ENCODE measurements at regions not wholly inside any gene's neighbourhood (a gene's known extent, or its start where the extent isn't known, plus 50 kb on each side); places are given as distances from the start of the nearest gene placed in this dataset.
"Not testable (repeated sequence)": the region's sequence is repeated elsewhere in the genome, so short reads cannot be mapped to it uniquely, and the experiment has no call there.

DNA sequence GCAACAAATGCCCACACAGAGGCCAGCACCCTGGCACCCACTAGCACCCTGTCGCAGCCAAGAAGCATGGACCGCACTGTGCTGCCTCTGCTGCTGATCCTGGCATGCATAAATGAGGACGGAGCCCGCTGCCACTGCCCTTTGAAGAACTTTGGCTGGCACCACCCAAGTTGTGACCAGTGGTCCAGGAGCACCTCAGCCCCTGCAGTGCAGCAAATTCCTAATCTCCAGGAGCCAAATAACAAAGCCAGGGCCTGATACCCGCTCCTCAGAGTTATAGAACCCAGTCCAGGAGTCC, 807.2 kb downstream of the GLUD2 start:
- no peak for DNase-seq (ENCODE audit: low spot score)

GRCh38 chrX:121858867-121859647, 811.6 kb downstream of the GLUD2 start:
- no peak for DNase-seq (ENCODE audit: low spot score)

- DNase-seq (ENCODE audit: low spot score): no peak
Observed at GRCh38 chrX:121863976-121864375, 816.6 kb downstream of the GLUD2 start.

DNA sequence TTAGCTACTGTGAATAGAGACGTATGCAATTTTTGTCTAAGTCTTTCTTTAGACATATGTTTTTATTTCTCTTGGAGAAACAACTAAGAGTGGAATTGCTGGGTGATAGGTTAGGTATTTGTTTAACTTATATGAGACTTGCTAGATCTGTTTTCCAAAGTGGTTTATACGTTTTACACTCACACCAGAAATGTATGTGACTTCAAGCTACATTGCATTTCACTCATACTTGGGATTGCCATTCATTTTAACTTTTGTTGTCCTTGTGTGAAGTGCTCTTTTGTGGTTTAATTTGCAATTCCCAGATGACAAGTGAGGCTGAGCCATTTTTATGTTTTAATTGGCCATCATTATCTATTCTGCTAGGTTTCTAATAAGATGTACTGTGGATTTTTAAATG, 817.2 kb downstream of the GLUD2 start:
- DNase-seq (ENCODE audit: low spot score): no peak

- no peak for DNase-seq (ENCODE audit: low spot score)
Observed at GRCh38 chrX:121869876-121870477, 822.6 kb downstream of the GLUD2 start.

GRCh38 chrX:121871122-121871521, 823.7 kb downstream of the GLUD2 start:
- no peak for DNase-seq (ENCODE audit: low spot score)

DNA sequence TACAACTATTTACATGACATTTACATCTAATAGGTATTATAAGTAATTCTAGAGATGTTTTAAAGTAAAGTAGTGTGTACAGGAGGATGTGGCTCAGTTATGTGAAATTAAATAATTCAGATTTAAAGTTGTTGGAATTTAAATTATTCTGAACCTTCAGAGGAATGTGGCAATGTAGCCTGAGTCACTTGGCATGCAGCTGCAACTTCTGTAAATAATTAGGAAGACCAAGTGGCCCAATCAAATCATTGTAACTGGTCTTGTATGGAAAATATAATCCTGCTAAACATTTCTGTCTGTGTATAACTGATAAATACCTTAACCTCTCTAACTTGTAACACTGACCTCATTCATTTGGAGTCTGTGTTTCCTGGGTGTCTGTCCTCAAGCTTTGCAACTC, 828.9 kb downstream of the GLUD2 start:
- no peak for DNase-seq (ENCODE audit: low spot score)

GRCh38 chrX:121877337-121877736, 829.9 kb downstream of the GLUD2 start:
- DNase-seq (ENCODE audit: low spot score): not testable (repeated sequence)

GRCh38 chrX:121886557-121886956, 839.1 kb downstream of the GLUD2 start:
- no peak for DNase-seq (ENCODE audit: low spot score)

DNA sequence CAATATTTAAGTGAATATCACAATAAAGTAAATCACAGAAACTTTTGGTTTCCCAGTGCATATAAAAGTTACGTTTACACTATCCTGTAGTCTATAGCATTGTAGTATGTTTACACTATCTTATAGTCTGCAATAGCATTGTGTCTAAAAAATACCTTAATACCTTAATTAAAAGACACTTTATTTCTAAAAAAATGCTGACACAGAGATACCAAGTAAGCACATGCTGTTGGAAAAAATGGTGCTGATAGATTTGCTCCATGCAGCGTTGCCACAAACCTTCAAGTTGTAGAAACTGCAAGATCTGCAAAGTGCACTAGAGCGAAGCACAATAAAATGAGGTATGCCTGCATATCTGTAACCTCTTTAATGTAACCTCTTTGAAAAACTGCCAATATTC, 847.3 kb downstream of the GLUD2 start:
- no peak for DNase-seq (ENCODE audit: low spot score)

- no peak for DNase-seq (ENCODE audit: low spot score)
Observed at GRCh38 chrX:121902463-121902862, 855.1 kb downstream of the GLUD2 start.

GRCh38 chrX:121903961-121904360, 856.6 kb downstream of the GLUD2 start:
- no peak for DNase-seq (ENCODE audit: low spot score)

GRCh38 chrX:121921258-121921657, 873.8 kb downstream of the GLUD2 start:
- DNase-seq (ENCODE audit: low spot score): no peak

- DNase-seq (ENCODE audit: low spot score): no peak
Observed at GRCh38 chrX:121931567-121931966, 884.2 kb downstream of the GLUD2 start.

- no peak for DNase-seq (ENCODE audit: low spot score)
Observed at GRCh38 chrX:121932688-121933087, 885.3 kb downstream of the GLUD2 start.

DNA sequence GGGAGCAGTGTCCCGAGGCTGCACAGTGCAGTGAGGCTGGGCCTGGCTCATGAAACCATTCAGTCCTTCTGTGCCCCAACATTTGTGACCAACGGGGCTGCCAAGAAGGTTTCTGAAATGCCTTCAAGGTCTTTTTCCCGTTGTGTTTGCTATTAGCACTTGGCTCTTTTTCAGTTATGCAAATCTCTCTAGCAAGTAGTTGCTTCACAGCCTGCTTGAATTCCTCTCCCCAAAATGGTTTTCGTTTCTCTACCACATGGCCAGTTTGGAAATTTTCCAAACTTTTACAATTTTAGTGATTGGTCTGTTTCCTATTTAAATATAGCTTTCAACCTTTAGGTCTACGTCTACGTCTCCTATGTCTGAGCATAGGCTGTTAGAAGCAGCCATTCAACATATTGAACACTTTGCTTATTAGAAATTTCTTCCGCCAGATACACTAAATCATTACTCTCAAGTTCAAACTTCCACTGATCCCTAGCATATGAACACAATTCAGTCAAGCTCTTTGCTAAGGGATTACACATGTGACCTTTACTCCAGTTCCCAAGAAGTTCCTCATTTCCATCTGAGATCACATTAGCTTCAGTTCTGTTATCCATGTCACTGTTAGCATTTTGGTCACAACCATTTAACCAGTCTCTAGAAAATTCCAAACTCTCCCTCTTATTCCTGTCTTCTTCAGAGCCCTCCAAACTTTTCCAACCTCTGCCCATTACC, 901.8 kb downstream of the GLUD2 start:
- DNase-seq (ENCODE audit: low spot score): no peak

- no peak for DNase-seq (ENCODE audit: low spot score)
Observed at GRCh38 chrX:121958886-121959285, 911.5 kb downstream of the GLUD2 start.

DNA sequence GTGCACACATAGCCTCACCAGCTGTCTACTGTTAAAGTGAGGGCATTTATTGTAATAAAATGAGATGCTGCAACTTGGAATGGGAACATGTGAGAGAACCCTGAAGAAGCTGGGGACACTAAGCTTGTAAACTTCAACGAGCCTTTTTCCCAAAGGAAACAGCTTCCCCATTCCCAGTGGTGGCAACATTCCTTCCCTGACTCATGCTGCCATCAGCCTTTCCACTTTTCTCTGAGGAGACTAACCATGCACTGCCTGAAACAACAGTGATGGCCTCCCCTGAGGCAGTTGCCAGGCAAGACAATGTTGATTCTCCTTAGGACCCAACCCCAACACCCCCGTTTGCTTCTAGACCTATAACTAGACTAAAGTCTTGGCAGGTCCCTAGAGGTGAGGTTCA, 928.3 kb downstream of the GLUD2 start:
- DNase-seq (ENCODE audit: low spot score): no peak

DNA sequence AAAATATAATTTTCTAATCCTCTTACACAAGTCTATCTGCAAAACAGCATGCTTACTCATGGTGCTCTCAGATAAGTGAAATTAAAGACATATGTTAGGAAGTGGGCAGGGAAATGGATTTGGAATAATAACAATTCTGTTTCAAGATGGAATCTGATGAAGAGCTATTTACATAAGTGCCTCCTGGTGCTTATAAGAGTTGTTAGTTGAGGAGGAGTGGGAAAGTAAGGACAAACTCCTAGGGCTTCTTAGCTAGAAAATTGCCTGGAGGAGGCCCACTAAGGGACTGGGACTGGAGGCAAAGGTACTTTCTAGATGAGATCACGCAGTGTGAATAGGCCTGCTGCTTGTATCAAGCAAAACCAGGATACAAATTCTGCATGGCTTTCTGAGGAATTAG, 939.8 kb downstream of the GLUD2 start:
- no peak for DNase-seq (ENCODE audit: low spot score)

DNA sequence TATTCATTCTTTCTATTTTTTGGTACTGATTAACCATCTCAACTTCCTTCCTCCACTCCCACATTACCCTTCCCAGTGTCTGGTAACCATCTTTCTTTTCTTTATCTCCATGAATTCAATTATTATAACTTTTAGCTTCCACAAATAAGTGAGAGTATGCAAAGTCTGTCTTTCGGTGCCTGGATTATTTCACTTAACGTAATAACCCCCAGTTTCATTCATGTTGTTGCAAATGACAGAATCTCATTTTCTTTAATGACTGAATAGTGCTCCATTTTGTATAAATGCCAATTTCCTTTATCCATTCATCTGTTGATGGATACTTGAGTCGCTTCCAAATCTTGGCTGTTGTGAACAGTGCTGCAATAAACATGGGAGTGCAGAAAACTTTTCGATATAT, 940.4 kb downstream of the GLUD2 start:
- DNase-seq (ENCODE audit: low spot score): no peak

GRCh38 chrX:122004127-122004526, 956.7 kb downstream of the GLUD2 start:
- DNase-seq (ENCODE audit: low spot score): no peak

DNA sequence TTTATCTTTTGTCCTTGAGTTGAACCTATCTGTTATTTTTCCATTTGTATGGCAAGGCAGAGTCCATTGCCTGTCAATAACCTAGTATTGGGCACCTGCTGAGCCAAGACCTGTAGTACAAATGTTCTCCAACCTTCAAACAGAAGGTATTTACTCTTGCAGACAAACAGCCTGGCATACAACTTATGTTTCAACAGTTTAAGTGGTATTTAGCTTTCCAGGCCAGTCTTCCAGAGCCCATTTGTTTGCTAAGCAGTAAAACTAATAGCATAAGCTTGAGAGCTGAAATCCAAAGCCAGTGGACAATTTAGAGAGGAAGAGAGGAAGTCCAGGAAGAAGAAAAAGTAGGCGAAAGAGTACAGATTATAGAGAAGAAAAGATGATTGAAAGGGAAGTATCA, 979.3 kb downstream of the GLUD2 start:
- no peak for DNase-seq (ENCODE audit: low spot score)

DNA sequence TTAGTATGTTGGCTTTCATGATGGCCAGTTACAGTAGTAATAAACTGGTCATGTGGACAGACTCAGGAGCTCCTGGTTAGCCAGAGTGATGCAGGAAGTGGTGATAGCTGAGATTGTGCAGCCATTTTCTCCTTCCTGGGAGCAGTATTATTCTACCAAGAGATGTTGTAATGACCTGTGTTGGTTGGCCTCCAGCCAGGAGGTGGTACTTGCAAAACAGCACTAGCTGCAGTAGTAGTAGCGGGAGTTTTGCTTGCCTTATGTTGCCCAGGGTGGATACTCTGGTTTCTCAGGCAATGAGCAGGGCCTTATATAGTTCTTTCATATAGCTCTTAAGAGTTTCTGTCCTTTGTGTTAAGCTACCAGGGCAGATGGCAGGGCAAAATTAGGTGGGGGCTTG, 998.8 kb downstream of the GLUD2 start:
- no peak for DNase-seq (ENCODE audit: low spot score)

DNA sequence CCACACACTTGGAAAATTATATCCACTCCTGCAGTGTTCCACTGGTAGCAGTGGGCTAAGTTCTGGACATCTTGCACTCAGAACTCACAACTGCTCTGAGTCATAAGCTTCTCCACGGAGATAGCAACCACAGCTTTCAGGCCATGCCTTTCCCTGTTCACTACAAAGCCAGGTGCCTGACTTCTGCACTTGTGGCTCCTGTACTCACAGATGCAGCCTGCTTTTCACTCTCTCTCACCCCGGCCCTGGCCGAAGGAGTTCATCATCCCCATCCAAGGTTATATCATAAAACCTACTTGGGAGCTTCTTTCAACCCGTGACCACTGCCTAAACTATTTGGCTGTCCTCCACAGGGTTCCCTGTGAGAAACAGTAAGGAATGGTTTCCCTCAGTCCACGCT, 999.4 kb downstream of the GLUD2 start:
- no peak for DNase-seq (ENCODE audit: low spot score)

All from putamen (tissue), 1 donor.